IgD-negative memory B cell (primary cell): ENCODE measurements at regions not wholly inside any gene's neighbourhood (a gene's known extent, or its start where the extent isn't known, plus 50 kb on each side); places are given as distances from the start of the nearest gene placed in this dataset.

Source experiments
- H3K27ac Mint-ChIP-seq, 3 donors: one replicate each; pipeline ENCODE4 v1.8.0; 2020 to 2022; ENCODE audit warnings: mild to moderate bottlenecking in 3 of 3, mixed read lengths in 3 of 3, moderate library complexity in 1 of 3
- H3K27me3 Mint-ChIP-seq: one replicate; pipeline ENCODE4 v1.8.0; 2021; ENCODE audit warnings: mixed read lengths
- H3K36me3 Mint-ChIP-seq: one replicate; pipeline ENCODE4 v1.8.0; 2020; ENCODE audit warnings: mild to moderate bottlenecking, mixed read lengths
- H3K4me1 Mint-ChIP-seq, 3 donors: one replicate each; pipeline ENCODE4 v1.8.0; 2020 to 2022; ENCODE audit warnings: mixed read lengths in 3 of 3, mild to moderate bottlenecking in 1 of 3
- H3K4me3 Mint-ChIP-seq, 4 donors: one replicate each; pipeline ENCODE4 v1.8.0; 2020 to 2022; ENCODE audit warnings: mild to moderate bottlenecking in 4 of 4, mixed read lengths in 4 of 4, moderate library complexity in 3 of 4
- H3K9me3 Mint-ChIP-seq, 3 donors: one replicate each; pipeline ENCODE4 v1.8.0; 2020 to 2021; ENCODE audit warnings: mixed read lengths in 3 of 3, mild to moderate bottlenecking in 1 of 3

DNA sequence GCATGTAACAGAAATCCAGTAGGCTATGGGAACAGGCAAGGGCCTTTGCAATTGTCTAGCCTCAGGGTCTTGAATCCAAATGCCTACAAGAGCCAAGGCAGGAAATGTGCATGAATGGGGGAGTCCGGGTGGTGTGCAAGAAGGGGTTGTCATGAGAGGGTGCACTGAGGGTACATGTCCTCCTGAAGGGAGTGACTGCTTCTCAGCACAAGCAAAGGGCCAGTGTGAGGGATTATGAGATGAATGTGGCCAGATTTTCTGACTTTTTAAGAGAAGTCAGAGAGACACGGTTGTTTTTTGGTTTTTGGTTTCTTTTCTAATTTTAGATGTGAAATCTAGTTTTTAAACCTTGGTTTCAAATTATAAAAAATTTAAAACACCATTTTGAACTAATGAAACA lies 76.5 kb upstream of the LSM6 start:
- Mint-ChIP-seq H3K27me3 (no peaks in the 10 kb centered on the region), H3K4me1 (peaks cover 9 to 17% (median 13%) of the 10 kb centered on the region in 3 donors), H3K9me3 (peaks cover 0 to 3% (median 0%) of the 10 kb centered on the region in 3 donors), H3K36me3 (peaks cover 3% of the 10 kb centered on the region), H3K4me3 (peak overlapping the region in 1 of 4 donors; percentile 28), H3K27ac (no peak overlapping the region)

DNA sequence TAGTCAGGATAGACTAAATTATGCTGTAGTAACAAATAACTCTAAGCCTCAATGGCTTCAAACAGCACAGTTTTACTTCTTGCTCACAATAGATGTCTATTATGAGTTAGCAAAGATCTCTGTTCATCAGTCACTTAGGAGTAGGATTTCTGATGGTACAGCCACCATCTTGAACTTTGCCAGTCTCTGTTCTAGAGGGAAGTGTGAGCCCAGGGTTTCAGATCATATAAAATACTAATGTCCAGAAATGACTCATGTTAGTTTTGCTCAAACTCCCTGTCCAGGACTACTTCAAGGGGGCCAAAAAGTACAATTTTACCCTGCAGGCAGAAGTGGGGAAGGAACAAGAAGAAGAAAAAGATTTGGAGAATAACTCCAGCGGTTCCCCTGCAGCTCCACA lies 77.1 kb upstream of the LSM6 start:
- Mint-ChIP-seq H3K4me3 (no peak overlapping the region), H3K4me1 (peaks cover 9 to 17% (median 13%) of the 10 kb centered on the region in 3 donors), H3K27me3 (no peaks in the 10 kb centered on the region), H3K27ac (no peak overlapping the region), H3K36me3 (peaks cover 3% of the 10 kb centered on the region), H3K9me3 (peaks cover 0 to 3% (median 0%) of the 10 kb centered on the region in 3 donors)

- Mint-ChIP-seq H3K9me3 (peaks cover 0 to 3% (median 0%) of the 10 kb centered on the region in 3 donors), H3K4me3 (no peak overlapping the region), H3K4me1 (peaks cover 9 to 17% (median 13%) of the 10 kb centered on the region in 3 donors), H3K27ac (no peak overlapping the region), H3K27me3 (no peaks in the 10 kb centered on the region), H3K36me3 (peaks cover 3% of the 10 kb centered on the region)
Measured at GRCh38 chr4:146096371-146096770, 79.1 kb upstream of the LSM6 start.

DNA sequence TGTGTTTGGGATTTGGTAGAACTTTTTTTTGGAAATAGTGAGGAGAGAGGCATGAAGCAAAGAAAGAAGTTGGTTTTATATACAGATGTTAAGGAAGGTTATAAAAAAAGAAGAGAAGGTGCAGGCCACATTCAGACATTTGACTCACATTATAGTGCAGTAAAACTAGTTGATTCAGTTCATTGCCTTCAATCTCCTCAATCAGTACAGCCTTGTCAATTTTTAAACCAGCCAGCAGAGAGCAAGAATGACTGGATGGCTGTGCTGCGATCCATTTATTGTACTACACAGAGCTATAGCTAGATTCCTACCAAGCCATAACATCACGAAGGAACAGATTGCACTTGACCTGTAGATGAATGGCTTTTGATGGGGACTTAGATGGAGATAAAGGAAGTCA lies 79.7 kb upstream of the LSM6 start:
- Mint-ChIP-seq H3K4me1 (peaks cover 6 to 12% (median 9%) of the 10 kb centered on the region in 3 donors), H3K27me3 (no peaks in the 10 kb centered on the region), H3K36me3 (peaks cover 3% of the 10 kb centered on the region), H3K27ac (no peak overlapping the region), H3K9me3 (peaks cover 0 to 1% (median 0%) of the 10 kb centered on the region in 3 donors), H3K4me3 (no peak overlapping the region)

DNA sequence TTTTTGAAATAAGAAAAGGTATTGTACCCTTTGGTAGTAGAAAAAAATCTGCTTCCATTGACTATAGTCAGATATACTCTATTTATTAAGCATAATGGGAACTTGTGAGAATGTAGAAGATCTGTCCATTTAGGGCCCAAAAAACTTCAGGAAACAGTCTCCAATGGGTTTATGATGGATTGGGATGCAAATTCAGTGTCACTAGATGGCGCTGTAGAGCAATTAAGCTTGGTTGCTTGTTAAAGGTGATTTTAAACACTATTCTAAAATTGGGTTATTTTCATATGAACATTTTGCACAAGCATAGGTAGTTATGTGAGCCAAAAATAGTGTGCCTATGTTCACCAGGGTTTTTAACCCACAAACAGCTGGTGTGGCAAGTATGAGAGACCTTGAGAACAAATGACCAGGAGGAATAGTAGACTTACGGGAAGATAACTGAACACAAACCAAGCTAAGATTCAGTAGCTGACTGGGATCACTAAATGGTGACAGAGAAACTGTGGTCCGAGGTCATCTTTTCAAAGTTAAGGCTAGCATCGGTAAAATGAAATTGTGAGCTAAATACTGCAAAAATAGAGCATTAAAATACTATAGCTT lies 80.3 kb upstream of the LSM6 start:
- H3K4me1 Mint-ChIP-seq: peaks cover 6 to 13% (median 12%) of the 10 kb centered on the region in 3 donors
- H3K4me3 Mint-ChIP-seq: no peak overlapping the region
- H3K27ac Mint-ChIP-seq: no peak overlapping the region
- H3K36me3 Mint-ChIP-seq: peaks cover 3% of the 10 kb centered on the region
- H3K27me3 Mint-ChIP-seq: no peaks in the 10 kb centered on the region
- H3K9me3 Mint-ChIP-seq: no peaks in the 10 kb centered on the region

GRCh38 chr4:146088690-146089089 lies 86.8 kb upstream of the LSM6 start:
- H3K9me3 Mint-ChIP-seq: no peaks in the 10 kb centered on the region
- peaks cover 3 to 19% (median 11%) of the 10 kb centered on the region in 3 donors for H3K4me1 Mint-ChIP-seq
- H3K36me3 Mint-ChIP-seq: no peaks in the 10 kb centered on the region
- H3K4me3 Mint-ChIP-seq: no peak overlapping the region
- no peaks in the 10 kb centered on the region for H3K27me3 Mint-ChIP-seq
- no peak overlapping the region for H3K27ac Mint-ChIP-seq

GRCh38 chr4:146087856-146088255 lies 87.7 kb upstream of the LSM6 start:
- no peak overlapping the region for H3K27ac Mint-ChIP-seq
- peaks cover 3 to 19% (median 11%) of the 10 kb centered on the region in 3 donors for H3K4me1 Mint-ChIP-seq
- H3K4me3 Mint-ChIP-seq: no peak overlapping the region
- no peaks in the 10 kb centered on the region for H3K9me3 Mint-ChIP-seq
- no peaks in the 10 kb centered on the region for H3K36me3 Mint-ChIP-seq
- no peaks in the 10 kb centered on the region for H3K27me3 Mint-ChIP-seq

GRCh38 chr4:146076081-146076480 lies 99.4 kb upstream of the LSM6 start:
- no peaks in the 10 kb centered on the region for H3K27me3 Mint-ChIP-seq
- no peaks in the 10 kb centered on the region for H3K36me3 Mint-ChIP-seq
- no peak overlapping the region for H3K27ac Mint-ChIP-seq
- H3K4me3 Mint-ChIP-seq: no peak overlapping the region
- H3K9me3 Mint-ChIP-seq: no peaks in the 10 kb centered on the region
- peaks cover 0 to 4% (median 0%) of the 10 kb centered on the region in 3 donors for H3K4me1 Mint-ChIP-seq

- Mint-ChIP-seq H3K4me1 (peaks cover 0 to 4% (median 0%) of the 10 kb centered on the region in 3 donors), H3K27me3 (no peaks in the 10 kb centered on the region), H3K36me3 (no peaks in the 10 kb centered on the region), H3K27ac (no peak overlapping the region), H3K9me3 (no peaks in the 10 kb centered on the region), H3K4me3 (no peak overlapping the region)
Measured at GRCh38 chr4:146073517-146073916, 102.0 kb upstream of the LSM6 start.

DNA sequence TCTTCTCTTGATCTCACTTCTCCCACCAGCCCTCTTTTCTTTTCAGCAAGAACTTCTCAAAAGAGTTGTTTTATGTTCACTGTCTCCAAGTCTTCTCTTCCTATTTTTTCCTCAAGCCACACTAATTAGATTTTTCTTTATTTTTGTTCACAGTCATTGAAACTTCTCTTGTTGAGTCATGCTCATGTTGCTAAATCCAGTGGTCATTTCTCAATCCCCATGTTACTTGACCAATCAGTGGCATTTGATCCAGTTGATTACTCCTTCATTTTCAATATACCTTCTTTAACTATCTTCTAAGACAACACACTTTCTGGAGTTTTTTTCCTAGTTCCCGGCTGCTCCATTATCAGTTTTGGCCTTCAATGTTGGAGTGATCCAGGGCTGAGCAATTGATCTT lies 103.1 kb upstream of the LSM6 start:
- no peak overlapping the region for H3K4me3 Mint-ChIP-seq

DNA sequence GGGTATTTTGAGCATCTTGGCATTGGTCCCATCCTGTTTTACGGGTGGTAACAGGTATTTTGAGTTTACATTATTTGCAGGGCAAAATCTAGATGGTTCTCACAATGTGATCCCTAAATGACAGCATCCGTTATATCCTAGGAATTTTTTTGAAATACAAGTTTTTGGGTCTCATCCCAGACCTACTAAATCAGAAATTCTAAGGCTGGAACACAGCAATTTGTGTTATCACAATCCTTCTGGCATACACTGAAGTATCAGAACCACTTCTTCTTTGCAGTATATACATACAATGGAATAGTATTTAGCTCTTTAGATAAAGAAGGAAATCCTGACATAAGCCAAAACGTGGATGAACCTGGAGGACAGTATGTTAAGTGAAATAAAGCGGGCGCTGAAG lies 104.1 kb upstream of the LSM6 start:
- H3K27ac Mint-ChIP-seq: no peak overlapping the region
- H3K4me3 Mint-ChIP-seq: no peak overlapping the region
- H3K4me1 Mint-ChIP-seq: peaks cover 0 to 4% (median 0%) of the 10 kb centered on the region in 3 donors
- no peaks in the 10 kb centered on the region for H3K9me3 Mint-ChIP-seq
- H3K36me3 Mint-ChIP-seq: no peaks in the 10 kb centered on the region
- no peaks in the 10 kb centered on the region for H3K27me3 Mint-ChIP-seq

More for the DNA sequence above, 103.1 kb upstream of the LSM6 start:
- Mint-ChIP-seq H3K9me3 (no peaks in the 10 kb centered on the region), H3K36me3 (no peaks in the 10 kb centered on the region), H3K27ac (no peak overlapping the region), H3K27me3 (no peaks in the 10 kb centered on the region), H3K4me1 (peaks cover 0 to 4% (median 0%) of the 10 kb centered on the region in 3 donors)

- Mint-ChIP-seq H3K27ac (no peak overlapping the region), H3K4me1 (peaks cover 22 to 32% (median 29%) of the 10 kb centered on the region in 3 donors), H3K36me3 (no peaks in the 10 kb centered on the region), H3K27me3 (peaks cover 2% of the 10 kb centered on the region), H3K9me3 (no peaks in the 10 kb centered on the region), H3K4me3 (peak overlapping the region in 2 of 4 donors; percentile 3 to 19)
Measured at GRCh38 chr4:146063143-146063542, 112.4 kb upstream of the LSM6 start.

DNA sequence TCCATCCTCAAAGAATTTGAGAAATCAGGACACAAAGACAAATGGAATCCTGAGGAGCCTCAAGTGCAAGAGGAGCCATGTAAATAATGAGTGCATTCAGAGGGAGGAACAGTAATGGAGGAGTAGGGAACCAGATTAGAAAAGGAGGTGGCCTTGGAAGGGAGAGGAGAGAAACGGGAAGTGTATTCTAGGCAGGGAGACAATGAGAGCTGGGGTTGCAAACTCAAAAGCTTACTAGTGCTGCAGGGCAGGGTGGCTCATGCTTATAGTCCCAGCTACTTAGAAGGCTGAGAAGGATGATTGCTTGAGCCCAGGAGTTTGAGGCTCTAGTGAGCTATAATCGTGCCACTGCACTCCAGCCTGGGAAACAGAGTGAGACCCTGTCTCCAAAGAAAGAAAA lies 113.2 kb upstream of the LSM6 start:
- H3K4me1 Mint-ChIP-seq: peaks cover 22 to 32% (median 29%) of the 10 kb centered on the region in 3 donors
- H3K27me3 Mint-ChIP-seq: peaks cover 2% of the 10 kb centered on the region
- H3K36me3 Mint-ChIP-seq: no peaks in the 10 kb centered on the region
- peak overlapping the region in 1 of 4 donors; percentile 71 for H3K4me3 Mint-ChIP-seq
- H3K27ac Mint-ChIP-seq: no peak overlapping the region
- H3K9me3 Mint-ChIP-seq: no peaks in the 10 kb centered on the region

DNA sequence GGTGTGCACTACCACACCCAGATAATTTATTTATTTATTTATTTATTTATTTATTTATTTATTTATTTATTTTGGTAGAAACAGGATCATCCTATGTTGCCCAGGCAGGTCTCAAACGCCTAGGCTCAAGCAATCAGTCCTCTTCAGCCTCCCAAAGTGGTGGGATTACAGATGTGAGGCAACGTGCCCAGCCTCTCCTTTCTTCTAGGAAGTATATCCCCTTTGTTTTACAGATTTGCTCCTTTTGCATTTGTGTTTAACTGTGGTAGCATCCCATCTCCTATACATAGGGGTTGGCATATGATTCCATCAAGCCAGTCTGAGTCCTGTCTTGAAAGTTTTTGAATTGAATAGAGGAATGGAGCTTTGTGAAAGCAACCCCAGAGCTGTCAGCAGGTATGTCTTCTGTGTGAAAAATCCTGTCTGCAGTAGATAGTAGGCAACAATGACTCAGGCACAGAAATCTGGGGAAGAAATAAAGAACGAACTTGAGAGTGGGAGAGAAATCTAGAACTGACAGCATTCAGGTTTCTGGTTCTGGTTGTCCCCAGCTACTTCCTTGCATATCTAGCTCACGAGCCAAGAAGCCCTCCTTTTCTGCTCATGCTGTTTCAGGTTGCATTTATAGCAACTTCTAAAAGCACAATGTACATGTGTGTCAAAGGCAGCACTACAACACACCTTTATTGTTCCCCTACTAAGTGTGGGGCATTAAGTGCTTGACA lies 113.7 kb upstream of the LSM6 start:
- Mint-ChIP-seq H3K36me3 (no peaks in the 10 kb centered on the region), H3K4me3 (peak overlapping the region in 1 of 4 donors; percentile 71), H3K27me3 (peaks cover 2% of the 10 kb centered on the region), H3K9me3 (no peaks in the 10 kb centered on the region), H3K27ac (peak overlapping the region in 1 of 3 donors; percentile 0), H3K4me1 (peaks cover 22 to 32% (median 29%) of the 10 kb centered on the region in 3 donors)

GRCh38 chr4:146059865-146060264 lies 115.7 kb upstream of the LSM6 start:
- no peaks in the 10 kb centered on the region for H3K9me3 Mint-ChIP-seq
- peaks cover 22 to 34% (median 33%) of the 10 kb centered on the region in 3 donors for H3K4me1 Mint-ChIP-seq
- no peaks in the 10 kb centered on the region for H3K36me3 Mint-ChIP-seq
- H3K27ac Mint-ChIP-seq: no peak overlapping the region
- H3K27me3 Mint-ChIP-seq: peaks cover 2% of the 10 kb centered on the region
- no peak overlapping the region for H3K4me3 Mint-ChIP-seq

GRCh38 chr4:146059151-146059550 lies 116.4 kb upstream of the LSM6 start:
- Mint-ChIP-seq H3K36me3 (no peaks in the 10 kb centered on the region), H3K9me3 (no peaks in the 10 kb centered on the region), H3K27ac (no peak overlapping the region), H3K4me1 (peaks cover 26 to 38% (median 34%) of the 10 kb centered on the region in 3 donors), H3K27me3 (peaks cover 2% of the 10 kb centered on the region), H3K4me3 (no peak overlapping the region)
